Lung (tissue), 11 donors: ENCODE measurements at regions not wholly inside any gene's neighbourhood (a gene's known extent, or its start where the extent isn't known, plus 50 kb on each side); places are given as distances from the start of the nearest gene placed in this dataset.
A peak's percentile ranks its signal among the peaks of the same experiment; 100 is the strongest.

Source experiments
- ATAC-seq: fragments of 200-7000 bp; cut with Tn5 transposase; one replicate; pipeline ENCODE4 v1.9.1; 2020; ENCODE audit warnings: moderate number of reproducible peaks; ENCODE audit not compliant: insufficient read depth, low FRiP score
- DNase-seq, 3 donors: peaks; one replicate each; pipeline ENCODE4 v3.0.0-alpha.2; 2013 to 2017
- H3K27ac ChIP-seq, 2 donors: one replicate each; pipeline ENCODE4 v1.5.1; 2013; ENCODE audit warnings: mild to moderate bottlenecking in 2 of 2, moderate library complexity in 2 of 2, control low read depth in 1 of 2, inconsistent platforms in 1 of 2, low read depth in 1 of 2, low read length in 1 of 2
- H3K27me3 ChIP-seq, 3 donors: one replicate each; pipeline ENCODE4 v1.5.1; 2013; ENCODE audit warnings: low read length in 2 of 3; ENCODE audit not compliant: control insufficient read depth in 3 of 3, insufficient read depth in 3 of 3
- H3K36me3 ChIP-seq, 4 donors: one replicate each; pipeline ENCODE4 v1.5.1; 2013; ENCODE audit warnings: low read length in 4 of 4, mild to moderate bottlenecking in 1 of 4, moderate library complexity in 1 of 4; ENCODE audit not compliant: control insufficient read depth in 4 of 4, insufficient read depth in 4 of 4
- H3K4me1 ChIP-seq, 5 donors: one replicate each; pipeline ENCODE4 v1.5.1; 2013; ENCODE audit warnings: low read length in 5 of 5, mild to moderate bottlenecking in 2 of 5, moderate library complexity in 1 of 5; ENCODE audit not compliant: control insufficient read depth in 5 of 5, insufficient read depth in 5 of 5
- H3K4me3 ChIP-seq: one replicate; pipeline ENCODE4 v1.5.1; 2013; ENCODE audit warnings: mild to moderate bottlenecking, control low read depth, moderate library complexity
- H3K9ac ChIP-seq, 2 donors: one replicate each; pipeline ENCODE4 v1.5.1; 2013; ENCODE audit warnings: low read length in 2 of 2, control low read depth in 1 of 2; ENCODE audit not compliant: insufficient read depth in 1 of 2
- H3K9me3 ChIP-seq, 4 donors: one replicate each; pipeline ENCODE4 v1.5.1; 2013; ENCODE audit warnings: low read length in 3 of 4, mild to moderate bottlenecking in 1 of 4, moderate library complexity in 1 of 4; ENCODE audit not compliant: control insufficient read depth in 4 of 4, insufficient read depth in 3 of 4
- CTCF ChIP-seq: IDR thresholded peaks from 2 replicates; pipeline ENCODE4 v1.5.1; 2012; ENCODE audit warnings: mild to moderate bottlenecking; ENCODE audit errors: control extremely low read depth, extremely low read depth
- WGBS, 2 donors: extraction: QIAGEN DNeasy Blood & Tissue Kit; methylation state at CpG; one replicate each; pipeline ENCODE4 v1.1.7; 2013; 5-methylcytosine and 5-hydroxymethylcytosine counted together
- donor health status: control.
- donor health status: control.
- donor health status: Bipolar disorder and iron deficiency.
- donor health status: healthy.
- donor health status: DM: yes; HTN: yes; CAD: no.

GRCh38 chr3:189108067-189108466, 63.7 kb upstream of the TPRG1 start:
- Histone ChIP-seq H3K9ac (no peak overlapping the region), H3K9me3 (no peaks in the 10 kb centered on the region), H3K27ac (no peak overlapping the region), H3K4me1 (peaks cover 0 to 10% (median 0%) of the 10 kb centered on the region in 5 donors), H3K27me3 (no peaks in the 10 kb centered on the region), H3K36me3 (no peaks in the 10 kb centered on the region), H3K4me3 (no peak overlapping the region)
- whole genome bisulfite sequencing, 2 donors, result 80 to 89% methylated on average over 1 of the region's 1 CpG
- DNase-seq, result peak; percentile 25 to 74 (median 59)
- no peak for ATAC-seq
- TF ChIP-seq CTCF, result no peak

DNA sequence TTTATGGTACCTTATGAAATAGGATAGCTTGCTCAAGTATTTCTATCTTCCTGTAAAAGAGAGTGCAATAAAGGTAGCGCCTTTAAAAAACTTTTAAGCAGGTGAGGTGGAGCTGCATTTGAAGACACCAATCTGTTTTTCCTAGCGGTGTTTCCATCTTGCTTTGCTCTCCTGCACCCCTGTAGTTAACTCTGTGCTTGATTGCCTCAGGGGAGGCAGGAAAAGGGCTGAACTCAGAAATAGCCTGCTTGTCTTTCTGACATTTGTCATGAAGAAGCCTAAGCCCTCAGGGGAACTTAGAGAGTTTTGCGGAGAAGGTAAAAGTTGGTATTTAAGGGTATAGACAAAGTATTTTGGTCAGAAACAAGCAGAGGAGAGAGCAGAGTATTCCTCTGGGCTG, 63.0 kb upstream of the TPRG1 start:
- TF ChIP-seq CTCF, result no peak
- Histone ChIP-seq H3K9me3 (no peaks in the 10 kb centered on the region), H3K9ac (no peak overlapping the region), H3K27ac (no peak overlapping the region), H3K4me1 (peaks cover 0 to 10% (median 0%) of the 10 kb centered on the region in 5 donors), H3K36me3 (no peaks in the 10 kb centered on the region), H3K4me3 (no peak overlapping the region), H3K27me3 (no peaks in the 10 kb centered on the region)
- ATAC-seq (no peak), DNase-seq (no peak)
- WGBS, 2 donors, result 88 to 93% methylated on average over 3 of the region's 3 CpGs

DNA sequence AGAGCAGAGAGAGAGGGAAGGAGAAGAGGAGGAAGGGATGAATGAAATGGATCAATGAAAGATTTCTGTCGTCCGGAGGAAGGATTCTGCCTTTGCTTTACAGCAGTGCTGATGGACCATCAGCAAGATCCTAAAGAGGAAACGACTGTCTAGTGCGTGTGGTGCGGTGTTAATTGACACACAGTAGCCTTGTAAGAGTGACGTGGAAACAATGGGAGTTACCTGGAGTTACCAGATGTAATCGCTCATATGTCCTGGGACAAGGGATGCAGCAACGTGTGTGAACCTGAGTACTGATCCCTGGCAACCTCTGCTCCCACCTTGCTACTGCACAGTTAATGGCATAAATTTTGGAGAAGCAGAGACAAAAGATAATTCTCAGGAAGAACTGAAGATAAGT, 62.6 kb upstream of the TPRG1 start:
- H3K4me1 ChIP-seq, result peaks cover 0 to 10% (median 0%) of the 10 kb centered on the region in 5 donors
- DNase-seq (no peak), ATAC-seq (no peak)
- 71 to 84% methylated on average over 8 of the region's 8 CpGs for WGBS, 2 donors
- H3K4me3 ChIP-seq, result no peak overlapping the region
- no peak overlapping the region for H3K9ac ChIP-seq
- H3K9me3 ChIP-seq, result no peaks in the 10 kb centered on the region
- TF ChIP-seq CTCF, result no peak
- no peaks in the 10 kb centered on the region for H3K27me3 ChIP-seq
- no peak overlapping the region for H3K27ac ChIP-seq
- H3K36me3 ChIP-seq, result no peaks in the 10 kb centered on the region

- DNase-seq (no peak), ATAC-seq (no peak)
- TF ChIP-seq CTCF, result no peak
- H3K27me3 ChIP-seq, result no peaks in the 10 kb centered on the region
- peaks cover 0 to 8% (median 2%) of the 10 kb centered on the region in 4 donors for H3K9me3 ChIP-seq
- H3K4me1 ChIP-seq, result no peaks in the 10 kb centered on the region
- H3K4me3 ChIP-seq, result no peak overlapping the region
- H3K27ac ChIP-seq, result no peak overlapping the region
- H3K36me3 ChIP-seq, result no peaks in the 10 kb centered on the region
- 67 to 76% methylated on average over 1 of the region's 1 CpG for WGBS, 2 donors
- no peak overlapping the region for H3K9ac ChIP-seq
Observed at GRCh38 chr3:189117087-189117486, 54.7 kb upstream of the TPRG1 start.
